HL-60 (cell line): ENCODE measurements at regions not wholly inside any gene's neighbourhood (a gene's known extent, or its start where the extent isn't known, plus 50 kb on each side); places are given as distances from the start of the nearest gene placed in this dataset.

Experiments
- DNase-seq, 2 experiments: peaks; one replicate each; pipeline ENCODE4 v3.0.0-alpha.2; 2010 to 2020; ENCODE audit warnings: low read depth in 1 of 2, low spot score in 1 of 2
- H3K27ac ChIP-seq: fragments of 250-450 bp; sonication (Bioruptor Pico); replicated peaks from 2 replicates; pipeline ENCODE4 v1.5.1; 2020; ENCODE audit warnings: mild to moderate bottlenecking, moderate library complexity
- H3K27me3 ChIP-seq: fragments of 250-450 bp; sonication (Bioruptor Pico); 2 replicates; pipeline ENCODE4 v1.5.1; 2021; ENCODE audit warnings: mild to moderate bottlenecking, moderate library complexity; ENCODE audit not compliant: insufficient read depth, poor library complexity, severe bottlenecking
- H3K4me3 ChIP-seq: replicated peaks from 2 replicates; pipeline ENCODE4 v1.5.1; 2011; ENCODE audit warnings: mild to moderate bottlenecking, control low read depth, low read length; ENCODE audit not compliant: insufficient read depth
- GABPA ChIP-seq: IDR thresholded peaks from 2 replicates; pipeline ENCODE4 v1.6.1; 2012; ENCODE audit warnings: low read depth
- POLR2AphosphoS5 ChIP-seq: IDR thresholded peaks from 2 replicates; pipeline ENCODE4 v1.6.1; 2012; ENCODE audit warnings: low read depth
- SPI1 ChIP-seq: IDR thresholded peaks from 2 replicates; pipeline ENCODE4 v1.6.1; 2012; ENCODE audit warnings: low read depth, mild to moderate bottlenecking, borderline replicate concordance
- TF ChIP-seq, protein P1 (sequence below): IDR thresholded peaks from 2 replicates; pipeline ENCODE4 v1.6.1; 2012; ENCODE audit warnings: low read depth; ENCODE audit not compliant: insufficient replicate concordance
- TF ChIP-seq, protein P2 (sequence below): IDR thresholded peaks from one replicate; pipeline ENCODE4 v1.5.1; 2011; ENCODE audit warnings: low read length, control low read depth, inconsistent platforms; ENCODE audit not compliant: insufficient read depth

DNA sequence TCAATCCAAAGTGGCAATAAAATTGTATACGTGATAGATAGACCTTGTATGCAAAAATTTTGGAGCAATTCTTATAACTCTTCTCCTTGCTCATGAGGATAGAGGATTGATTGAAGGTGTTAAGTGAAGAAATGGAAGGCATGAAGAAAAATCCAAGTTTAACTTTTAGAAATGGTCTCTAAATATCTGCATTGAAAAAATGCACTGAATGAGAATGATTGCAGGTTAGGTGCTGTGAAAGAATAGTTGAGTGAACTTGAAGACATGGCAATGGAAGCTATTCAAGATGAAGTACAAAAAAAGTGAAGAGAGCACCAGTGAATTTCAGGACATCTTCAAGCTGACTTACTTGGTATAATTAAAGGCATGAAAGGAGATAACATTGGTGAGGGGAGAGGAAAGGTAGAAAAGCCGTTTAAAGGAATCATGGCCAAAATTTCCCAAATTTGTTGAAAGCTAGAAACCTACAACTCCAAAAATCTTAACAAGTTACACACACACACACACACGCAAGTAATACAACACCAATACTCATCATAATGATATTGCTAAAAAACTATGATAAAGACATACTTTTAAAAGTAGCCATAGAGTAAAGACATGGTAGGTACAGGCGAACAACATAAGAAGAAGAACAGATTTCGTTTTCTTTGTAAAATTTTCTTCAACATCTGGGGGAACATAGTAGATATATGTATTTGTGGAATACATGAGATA lies 96.3 kb downstream of the GGTLC2 start:
- TF ChIP-seq POLR2AphosphoS5 (no peak), GABPA (no peak), SPI1 (no peak)
- TF ChIP-seq, protein P1, sequence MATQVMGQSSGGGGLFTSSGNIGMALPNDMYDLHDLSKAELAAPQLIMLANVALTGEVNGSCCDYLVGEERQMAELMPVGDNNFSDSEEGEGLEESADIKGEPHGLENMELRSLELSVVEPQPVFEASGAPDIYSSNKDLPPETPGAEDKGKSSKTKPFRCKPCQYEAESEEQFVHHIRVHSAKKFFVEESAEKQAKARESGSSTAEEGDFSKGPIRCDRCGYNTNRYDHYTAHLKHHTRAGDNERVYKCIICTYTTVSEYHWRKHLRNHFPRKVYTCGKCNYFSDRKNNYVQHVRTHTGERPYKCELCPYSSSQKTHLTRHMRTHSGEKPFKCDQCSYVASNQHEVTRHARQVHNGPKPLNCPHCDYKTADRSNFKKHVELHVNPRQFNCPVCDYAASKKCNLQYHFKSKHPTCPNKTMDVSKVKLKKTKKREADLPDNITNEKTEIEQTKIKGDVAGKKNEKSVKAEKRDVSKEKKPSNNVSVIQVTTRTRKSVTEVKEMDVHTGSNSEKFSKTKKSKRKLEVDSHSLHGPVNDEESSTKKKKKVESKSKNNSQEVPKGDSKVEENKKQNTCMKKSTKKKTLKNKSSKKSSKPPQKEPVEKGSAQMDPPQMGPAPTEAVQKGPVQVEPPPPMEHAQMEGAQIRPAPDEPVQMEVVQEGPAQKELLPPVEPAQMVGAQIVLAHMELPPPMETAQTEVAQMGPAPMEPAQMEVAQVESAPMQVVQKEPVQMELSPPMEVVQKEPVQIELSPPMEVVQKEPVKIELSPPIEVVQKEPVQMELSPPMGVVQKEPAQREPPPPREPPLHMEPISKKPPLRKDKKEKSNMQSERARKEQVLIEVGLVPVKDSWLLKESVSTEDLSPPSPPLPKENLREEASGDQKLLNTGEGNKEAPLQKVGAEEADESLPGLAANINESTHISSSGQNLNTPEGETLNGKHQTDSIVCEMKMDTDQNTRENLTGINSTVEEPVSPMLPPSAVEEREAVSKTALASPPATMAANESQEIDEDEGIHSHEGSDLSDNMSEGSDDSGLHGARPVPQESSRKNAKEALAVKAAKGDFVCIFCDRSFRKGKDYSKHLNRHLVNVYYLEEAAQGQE, result no peak
- TF ChIP-seq, protein P2, sequence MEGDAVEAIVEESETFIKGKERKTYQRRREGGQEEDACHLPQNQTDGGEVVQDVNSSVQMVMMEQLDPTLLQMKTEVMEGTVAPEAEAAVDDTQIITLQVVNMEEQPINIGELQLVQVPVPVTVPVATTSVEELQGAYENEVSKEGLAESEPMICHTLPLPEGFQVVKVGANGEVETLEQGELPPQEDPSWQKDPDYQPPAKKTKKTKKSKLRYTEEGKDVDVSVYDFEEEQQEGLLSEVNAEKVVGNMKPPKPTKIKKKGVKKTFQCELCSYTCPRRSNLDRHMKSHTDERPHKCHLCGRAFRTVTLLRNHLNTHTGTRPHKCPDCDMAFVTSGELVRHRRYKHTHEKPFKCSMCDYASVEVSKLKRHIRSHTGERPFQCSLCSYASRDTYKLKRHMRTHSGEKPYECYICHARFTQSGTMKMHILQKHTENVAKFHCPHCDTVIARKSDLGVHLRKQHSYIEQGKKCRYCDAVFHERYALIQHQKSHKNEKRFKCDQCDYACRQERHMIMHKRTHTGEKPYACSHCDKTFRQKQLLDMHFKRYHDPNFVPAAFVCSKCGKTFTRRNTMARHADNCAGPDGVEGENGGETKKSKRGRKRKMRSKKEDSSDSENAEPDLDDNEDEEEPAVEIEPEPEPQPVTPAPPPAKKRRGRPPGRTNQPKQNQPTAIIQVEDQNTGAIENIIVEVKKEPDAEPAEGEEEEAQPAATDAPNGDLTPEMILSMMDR, result no peak
- Histone ChIP-seq H3K4me3 (no peak overlapping the region), H3K27ac (no peak overlapping the region), H3K27me3 (peaks cover 8% of the 10 kb centered on the region)
- no peak for DNase-seq

DNA sequence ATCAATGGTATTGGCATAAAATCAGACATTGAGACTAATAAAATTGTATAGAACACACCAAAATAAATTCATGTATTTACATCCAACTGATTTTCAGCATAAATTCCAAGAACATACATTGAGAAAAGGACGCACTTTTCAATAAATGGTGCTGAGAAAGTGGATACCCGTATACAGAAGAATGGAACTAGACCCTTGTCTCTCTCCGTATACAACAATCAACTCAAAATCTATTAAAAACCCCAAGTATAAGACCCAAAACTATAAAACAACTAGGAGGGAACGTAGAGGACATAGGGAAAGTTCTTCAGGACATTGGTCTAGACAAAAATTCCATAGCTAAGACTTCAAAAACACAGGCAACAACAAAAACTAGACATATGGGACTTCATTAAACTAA lies 97.4 kb downstream of the GGTLC2 start:
- TF ChIP-seq, protein P1, result no peak
- TF ChIP-seq, protein P2, result no peak
- no peak for TF ChIP-seq POLR2AphosphoS5
- H3K27me3 ChIP-seq, result peaks cover 8% of the 10 kb centered on the region

DNA sequence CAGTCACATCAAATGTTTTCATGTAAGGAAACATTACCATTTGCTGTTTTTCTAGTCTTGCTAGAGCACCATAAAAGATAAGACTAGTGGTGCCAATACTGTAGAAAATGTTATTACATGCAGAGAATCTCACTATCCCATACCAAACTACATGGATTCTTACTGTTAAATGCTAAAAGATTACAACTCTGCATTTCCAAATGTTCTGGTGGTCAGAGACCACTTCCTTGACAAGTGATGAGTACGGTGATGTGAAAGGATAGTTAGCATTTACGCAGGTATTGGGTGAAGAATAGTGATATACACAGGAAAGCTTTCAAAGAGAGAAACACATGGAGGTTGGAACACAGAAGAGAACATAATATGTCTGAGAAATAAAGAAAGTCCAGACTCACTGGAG lies 98.2 kb downstream of the GGTLC2 start:
- H3K27ac ChIP-seq, result no peak overlapping the region
- no peak overlapping the region for H3K4me3 ChIP-seq
- peaks cover 8% of the 10 kb centered on the region for H3K27me3 ChIP-seq
- TF ChIP-seq, protein P2, result no peak
- TF ChIP-seq, protein P1, result no peak
- no peak for TF ChIP-seq POLR2AphosphoS5
- no peak for TF ChIP-seq SPI1
- no peak for TF ChIP-seq GABPA
- no peak for DNase-seq

More for the DNA sequence above, 97.4 kb downstream of the GGTLC2 start:
- DNase-seq, result no peak
- Histone ChIP-seq H3K4me3 (no peak overlapping the region), H3K27ac (no peak overlapping the region)
